Gastrocnemius medialis (tissue), 4 donors: ENCODE measurements at regions not wholly inside any gene's neighbourhood (a gene's known extent, or its start where the extent isn't known, plus 50 kb on each side); places are given as distances from the start of the nearest gene placed in this dataset.

ENCODE experiments used
- ATAC-seq, 2 donors: fragments of 150-250 bp; one replicate each; pipeline ENCODE4 v1.9.1; 2016
- DNase-seq, 2 donors: peaks; one replicate each; pipeline ENCODE4 v3.0.0-alpha.2; 2019
- H3K27ac ChIP-seq, 4 donors: fragments of 200-600 bp; sonication (generic); 1 replicate in 1 of 4; 2 replicates in 3 of 4; pipeline ENCODE4 v1.5.1; 2016 to 2018; ENCODE audit warnings: mild to moderate bottlenecking in 2 of 4, moderate library complexity in 1 of 4
- H3K27me3 ChIP-seq, 3 donors: fragments of 200-600 bp; sonication (generic) in 2 of 3; 1 replicate in 1 of 3; 2 replicates in 2 of 3; pipeline versions ENCODE4 v1.5.1 to v1.6.0; 2016 to 2019; ENCODE audit warnings: mild to moderate bottlenecking in 1 of 3, moderate library complexity in 1 of 3
- H3K36me3 ChIP-seq, 2 donors: fragments of 200-600 bp; sonication (generic) in 1 of 2; one replicate each; pipeline ENCODE4 v1.5.1; 2017 to 2018
- H3K4me1 ChIP-seq, 2 donors: fragments of 200-600 bp; sonication (generic) in 1 of 2; one replicate each; pipeline ENCODE4 v1.5.1; 2016 to 2017; ENCODE audit warnings: mild to moderate bottlenecking in 2 of 2
- H3K4me3 ChIP-seq, 4 donors: fragments of 200-600 bp; sonication (generic) in 3 of 4; 1 replicate in 1 of 4; 2 replicates in 3 of 4; pipeline ENCODE4 v1.5.1; 2016 to 2019; ENCODE audit warnings: mild to moderate bottlenecking in 2 of 4
- H3K9me3 ChIP-seq, 3 donors: fragments of 200-600 bp; sonication (generic) in 2 of 3; 1 replicate in 1 of 3; 2 replicates in 2 of 3; pipeline ENCODE4 v1.5.1; 2016 to 2019
- POLR2A ChIP-seq, 2 donors: fragments of 450-650 bp; IDR thresholded peaks; one replicate each; pipeline ENCODE4 v1.6.1; 2017; ENCODE audit warnings: antibody characterized with exemption in 2 of 2, mild to moderate bottlenecking in 2 of 2, moderate library complexity in 2 of 2
- in situ Hi-C, 4 donors: fragments of 200-750 bp; cut with MboI; loops; one replicate each; pipeline versions ENCODE4 v1.15.0 to v1.8.0; 2017; ENCODE audit warnings: low sequenced_read_pairs in 4 of 4
- intact Hi-C: fragments of 100-400 bp; cut with DNase I; formaldehyde crosslinking; loops from one replicate; pipeline ENCODE4 v1.15.1; 2023; ENCODE audit warnings: low total_unique reads
- TF ChIP-seq, protein P1 (sequence below), 5 experiments: fragments of 450-650 bp in 3 of 5; fragments of 200-600 bp in 2 of 5; sonication (generic) in 2 of 5; IDR thresholded peaks in 4 of 5; conservative IDR thresholded peaks in 1 of 5; 1 replicate in 4 of 5; 2 replicates in 1 of 5; pipeline ENCODE4 v1.5.1; 2016 to 2019; ENCODE audit warnings: antibody characterized with exemption in 5 of 5, mild to moderate bottlenecking in 3 of 5, moderate library complexity in 3 of 5

DNA sequence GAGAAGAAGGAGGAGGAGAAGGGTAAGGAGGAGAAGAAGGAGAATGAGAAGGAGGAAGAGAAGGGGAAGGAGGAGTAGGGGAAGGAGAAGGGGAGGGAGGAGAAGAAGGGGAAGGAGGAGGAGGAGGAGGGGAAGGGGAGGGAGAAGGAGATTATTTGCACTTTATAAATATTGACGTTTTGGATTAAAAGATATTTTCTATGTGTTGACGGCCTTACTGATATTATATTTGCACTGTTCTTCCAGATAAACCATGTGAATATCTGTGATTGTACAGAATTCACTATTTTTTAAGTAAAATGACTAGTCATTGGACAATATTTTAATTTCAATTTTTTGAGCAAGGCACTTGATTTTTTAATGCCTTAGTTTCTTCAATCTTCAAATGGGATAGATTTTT is 310.5 kb upstream of the DNAJC19 start:
- no peaks in the 10 kb centered on the region for H3K9me3 ChIP-seq
- no peak overlapping the region for H3K4me3 ChIP-seq
- in situ Hi-C loops: no loop called here
- no peaks in the 10 kb centered on the region for H3K4me1 ChIP-seq
- no peak for DNase-seq
- TF ChIP-seq, protein P1, sequence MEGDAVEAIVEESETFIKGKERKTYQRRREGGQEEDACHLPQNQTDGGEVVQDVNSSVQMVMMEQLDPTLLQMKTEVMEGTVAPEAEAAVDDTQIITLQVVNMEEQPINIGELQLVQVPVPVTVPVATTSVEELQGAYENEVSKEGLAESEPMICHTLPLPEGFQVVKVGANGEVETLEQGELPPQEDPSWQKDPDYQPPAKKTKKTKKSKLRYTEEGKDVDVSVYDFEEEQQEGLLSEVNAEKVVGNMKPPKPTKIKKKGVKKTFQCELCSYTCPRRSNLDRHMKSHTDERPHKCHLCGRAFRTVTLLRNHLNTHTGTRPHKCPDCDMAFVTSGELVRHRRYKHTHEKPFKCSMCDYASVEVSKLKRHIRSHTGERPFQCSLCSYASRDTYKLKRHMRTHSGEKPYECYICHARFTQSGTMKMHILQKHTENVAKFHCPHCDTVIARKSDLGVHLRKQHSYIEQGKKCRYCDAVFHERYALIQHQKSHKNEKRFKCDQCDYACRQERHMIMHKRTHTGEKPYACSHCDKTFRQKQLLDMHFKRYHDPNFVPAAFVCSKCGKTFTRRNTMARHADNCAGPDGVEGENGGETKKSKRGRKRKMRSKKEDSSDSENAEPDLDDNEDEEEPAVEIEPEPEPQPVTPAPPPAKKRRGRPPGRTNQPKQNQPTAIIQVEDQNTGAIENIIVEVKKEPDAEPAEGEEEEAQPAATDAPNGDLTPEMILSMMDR (IDR thresholded peaks at IDR 0.05 in 4 of 5, conservative IDR thresholded peaks at IDR 0.05 in 1 of 5): no peak
- TF ChIP-seq POLR2A (IDR thresholded peaks at IDR 0.05): no peak
- ATAC-seq: no peak
- H3K36me3 ChIP-seq: no peaks in the 10 kb centered on the region
- intact Hi-C loops: no loop called here
- no peak overlapping the region for H3K27ac ChIP-seq
- no peaks in the 10 kb centered on the region for H3K27me3 ChIP-seq

DNA sequence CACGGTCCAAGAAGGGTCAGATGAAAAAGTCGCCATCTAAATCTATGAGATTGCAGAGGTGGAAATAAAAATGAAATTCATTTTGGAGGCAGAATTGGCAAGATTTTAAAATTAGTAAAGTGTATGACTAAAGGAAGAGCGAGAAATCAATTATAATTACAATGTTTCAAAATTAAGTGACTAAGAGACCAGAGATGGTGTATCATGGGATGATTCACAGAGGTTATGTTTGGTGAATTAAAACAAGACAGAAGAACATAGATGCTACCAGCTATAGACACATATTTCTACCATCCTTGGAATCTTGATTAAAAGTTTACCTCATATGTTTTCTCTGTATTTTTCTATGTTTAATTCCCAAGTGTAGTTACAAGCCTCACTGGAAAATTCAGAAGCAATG is 308.9 kb upstream of the DNAJC19 start:
- ATAC-seq: no peak
- no peak for DNase-seq
- intact Hi-C loops: no loop called here

DNA sequence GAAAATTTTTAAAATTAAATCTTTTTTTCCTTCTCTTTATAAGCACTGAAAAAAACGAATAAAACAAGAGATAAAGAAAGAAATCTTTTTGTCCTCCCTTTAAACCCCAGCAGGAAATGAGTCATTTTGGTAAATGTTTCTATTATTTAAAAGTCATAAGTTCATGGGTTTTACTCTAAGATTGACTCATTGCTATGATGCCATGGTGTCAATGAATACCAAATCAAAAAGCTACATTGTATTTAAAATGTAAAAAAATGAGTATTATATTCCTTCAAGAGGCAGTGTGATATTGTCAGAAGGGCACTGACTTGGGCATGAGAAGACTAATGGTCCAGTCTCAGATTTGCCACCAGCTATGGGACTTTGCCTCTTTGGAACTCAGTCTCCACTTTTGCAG is 303.4 kb upstream of the DNAJC19 start:
- TF ChIP-seq, protein P1 (IDR thresholded peaks at IDR 0.05 in 4 of 5, conservative IDR thresholded peaks at IDR 0.05 in 1 of 5): no peak
- no peak for TF ChIP-seq POLR2A (IDR thresholded peaks at IDR 0.05)
- ATAC-seq (no peak), DNase-seq (no peak)
- no peaks in the 10 kb centered on the region for H3K27me3 ChIP-seq
- intact Hi-C loops: no loop called here
- no peak overlapping the region for H3K4me3 ChIP-seq
- in situ Hi-C loops: no loop called here
- no peak overlapping the region for H3K27ac ChIP-seq
- H3K9me3 ChIP-seq: no peaks in the 10 kb centered on the region
- no peaks in the 10 kb centered on the region for H3K4me1 ChIP-seq
- no peaks in the 10 kb centered on the region for H3K36me3 ChIP-seq

More for the DNA sequence above, 308.9 kb upstream of the DNAJC19 start:
- H3K4me3 ChIP-seq: no peak overlapping the region
- no peaks in the 10 kb centered on the region for H3K27me3 ChIP-seq
- in situ Hi-C loops: no loop called here
- H3K9me3 ChIP-seq: no peaks in the 10 kb centered on the region
- H3K4me1 ChIP-seq: no peaks in the 10 kb centered on the region
- TF ChIP-seq, protein P1 (IDR thresholded peaks at IDR 0.05 in 4 of 5, conservative IDR thresholded peaks at IDR 0.05 in 1 of 5): no peak
- TF ChIP-seq POLR2A (IDR thresholded peaks at IDR 0.05): no peak
- no peak overlapping the region for H3K27ac ChIP-seq
- no peaks in the 10 kb centered on the region for H3K36me3 ChIP-seq

DNA sequence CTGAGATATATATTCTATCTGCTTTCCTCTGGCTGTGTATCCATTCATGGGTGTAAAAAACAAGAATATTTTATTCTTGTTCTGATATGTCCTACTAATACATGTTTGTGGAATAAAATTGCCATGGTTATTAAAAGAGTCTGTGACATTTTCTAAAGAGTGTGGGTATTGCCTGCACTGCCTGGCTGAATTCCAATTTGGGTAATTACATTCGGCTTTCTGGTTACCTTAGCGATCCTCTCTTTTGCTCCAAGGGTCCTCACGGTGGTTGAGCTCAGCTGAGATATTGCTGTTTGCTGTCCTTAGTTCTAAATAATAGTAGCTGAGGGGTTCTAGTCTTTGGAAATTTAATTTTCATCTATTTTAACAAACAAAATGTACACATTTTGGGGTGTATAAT is 301.4 kb upstream of the DNAJC19 start:
- TF ChIP-seq POLR2A (IDR thresholded peaks at IDR 0.05): no peak
- TF ChIP-seq, protein P1 (IDR thresholded peaks at IDR 0.05 in 4 of 5, conservative IDR thresholded peaks at IDR 0.05 in 1 of 5): no peak
- in situ Hi-C loops: no loop called here
- no peaks in the 10 kb centered on the region for H3K4me1 ChIP-seq
- no peak overlapping the region for H3K27ac ChIP-seq
- no peaks in the 10 kb centered on the region for H3K36me3 ChIP-seq
- intact Hi-C loops: no loop called here
- no peak for ATAC-seq
- DNase-seq: no peak
- H3K27me3 ChIP-seq: no peaks in the 10 kb centered on the region
- no peak overlapping the region for H3K4me3 ChIP-seq
- no peaks in the 10 kb centered on the region for H3K9me3 ChIP-seq

DNA sequence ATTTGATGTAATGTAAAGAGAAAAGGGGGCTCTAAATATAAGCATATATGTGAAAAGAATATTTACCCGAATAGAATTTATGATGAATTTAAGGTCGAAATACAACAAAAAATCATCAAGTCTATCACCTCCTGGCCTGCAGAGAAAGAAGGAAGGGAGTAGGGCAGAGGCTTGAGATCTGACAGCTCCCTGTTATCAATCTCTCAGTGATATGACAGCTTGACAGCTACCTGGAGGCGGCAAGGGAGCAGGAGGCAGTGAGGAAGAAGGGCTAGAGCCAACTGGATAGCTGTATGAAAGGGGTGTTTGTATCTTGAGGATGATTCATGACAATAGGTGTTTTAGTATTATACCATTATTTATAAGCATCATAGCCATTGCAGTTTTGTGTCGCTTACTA is 299.8 kb upstream of the DNAJC19 start:
- Histone ChIP-seq H3K4me1 (no peaks in the 10 kb centered on the region), H3K27ac (no peak overlapping the region), H3K36me3 (no peaks in the 10 kb centered on the region), H3K9me3 (no peaks in the 10 kb centered on the region), H3K4me3 (no peak overlapping the region), H3K27me3 (no peaks in the 10 kb centered on the region)
- ATAC-seq (no peak), DNase-seq (no peak)
- in situ Hi-C loops: no loop called here
- intact Hi-C loops: no loop called here
- TF ChIP-seq POLR2A (IDR thresholded peaks at IDR 0.05): no peak
- TF ChIP-seq, protein P1 (IDR thresholded peaks at IDR 0.05 in 4 of 5, conservative IDR thresholded peaks at IDR 0.05 in 1 of 5): no peak
